ENCODE measurements at regions not wholly inside any gene's neighbourhood (a gene's known extent, or its start where the extent isn't known, plus 50 kb on each side); places are given as distances from the start of the nearest gene placed in this dataset.
"Not testable (repeated sequence)": the region's sequence is repeated elsewhere in the genome, so short reads cannot be mapped to it uniquely, and the experiment has no call there.

GRCh38 chr2:39917371-39917770, 138.3 kb upstream of the THUMPD2 start:
- not testable (repeated sequence) for TF ChIP-seq POLR2A, POLR2AphosphoS5, EP300 (IDR thresholded peaks at IDR 0.05)
- TF ChIP-seq, protein P1, sequence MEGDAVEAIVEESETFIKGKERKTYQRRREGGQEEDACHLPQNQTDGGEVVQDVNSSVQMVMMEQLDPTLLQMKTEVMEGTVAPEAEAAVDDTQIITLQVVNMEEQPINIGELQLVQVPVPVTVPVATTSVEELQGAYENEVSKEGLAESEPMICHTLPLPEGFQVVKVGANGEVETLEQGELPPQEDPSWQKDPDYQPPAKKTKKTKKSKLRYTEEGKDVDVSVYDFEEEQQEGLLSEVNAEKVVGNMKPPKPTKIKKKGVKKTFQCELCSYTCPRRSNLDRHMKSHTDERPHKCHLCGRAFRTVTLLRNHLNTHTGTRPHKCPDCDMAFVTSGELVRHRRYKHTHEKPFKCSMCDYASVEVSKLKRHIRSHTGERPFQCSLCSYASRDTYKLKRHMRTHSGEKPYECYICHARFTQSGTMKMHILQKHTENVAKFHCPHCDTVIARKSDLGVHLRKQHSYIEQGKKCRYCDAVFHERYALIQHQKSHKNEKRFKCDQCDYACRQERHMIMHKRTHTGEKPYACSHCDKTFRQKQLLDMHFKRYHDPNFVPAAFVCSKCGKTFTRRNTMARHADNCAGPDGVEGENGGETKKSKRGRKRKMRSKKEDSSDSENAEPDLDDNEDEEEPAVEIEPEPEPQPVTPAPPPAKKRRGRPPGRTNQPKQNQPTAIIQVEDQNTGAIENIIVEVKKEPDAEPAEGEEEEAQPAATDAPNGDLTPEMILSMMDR (IDR thresholded peaks at IDR 0.05): not testable (repeated sequence)

All from suprapubic skin (tissue), 4 donors.